ENCODE measurements at regions not wholly inside any gene's neighbourhood (a gene's known extent, or its start where the extent isn't known, plus 50 kb on each side); places are given as distances from the start of the nearest gene placed in this dataset.

DNA sequence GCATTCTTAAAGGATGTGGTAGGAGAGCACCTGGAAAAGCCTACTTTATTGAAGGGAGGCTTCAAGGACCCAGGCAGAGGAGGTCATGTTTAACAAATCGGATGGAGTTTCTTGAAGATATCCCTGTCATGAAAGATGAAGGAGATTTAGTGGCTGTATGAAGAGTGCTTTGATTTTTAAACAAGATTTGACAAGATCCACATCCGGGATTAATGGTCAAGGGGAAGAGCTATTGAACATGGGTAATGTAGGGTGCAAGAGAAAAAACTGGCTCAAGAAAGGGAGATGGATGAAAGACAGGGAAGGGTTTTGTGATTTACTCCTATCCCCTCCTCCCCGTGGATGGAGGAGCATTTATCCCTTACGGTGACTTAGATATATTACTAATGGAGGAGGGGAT, 113.1 kb upstream of the OSR1 start:
- DNase-seq (ENCODE audit: extremely low spot score), result no peak
- no peak for TF ChIP-seq L3MBTL2 (conservative IDR thresholded peaks at IDR 0.05)
- no peak for TF ChIP-seq BHLHE40 (IDR thresholded peaks at IDR 0.05; ENCODE audit: borderline replicate concordance)
- TF ChIP-seq PKNOX1 (IDR thresholded peaks at IDR 0.05), result no peak
- no peak for TF ChIP-seq CTBP1 (IDR thresholded peaks at IDR 0.05; ENCODE audit: borderline replicate concordance)
- TF ChIP-seq ARNT (IDR thresholded peaks at IDR 0.05), result no peak
- TF ChIP-seq FOXA1 (IDR thresholded peaks at IDR 0.05), result no peak
- TF ChIP-seq ZNF384 (IDR thresholded peaks at IDR 0.05), result no peak
- no peak for TF ChIP-seq NFRKB (IDR thresholded peaks at IDR 0.05)
- no peak for TF ChIP-seq SUZ12 (IDR thresholded peaks at IDR 0.05)
- no peak for TF ChIP-seq HDGF (IDR thresholded peaks at IDR 0.05; ENCODE audit: borderline replicate concordance)
- no peak for TF ChIP-seq FOXM1 (IDR thresholded peaks at IDR 0.05; ENCODE audit: borderline replicate concordance)
- TF ChIP-seq LEF1 (IDR thresholded peaks at IDR 0.05; ENCODE audit: borderline replicate concordance), result no peak
- no peak for TF ChIP-seq FOXK2 (IDR thresholded peaks at IDR 0.05)
- TF ChIP-seq SP1 (IDR thresholded peaks at IDR 0.05), result no peak
- POLR2A ChIA-PET, result no interaction called here
- CTCF ChIA-PET, result no interaction called here

DNA sequence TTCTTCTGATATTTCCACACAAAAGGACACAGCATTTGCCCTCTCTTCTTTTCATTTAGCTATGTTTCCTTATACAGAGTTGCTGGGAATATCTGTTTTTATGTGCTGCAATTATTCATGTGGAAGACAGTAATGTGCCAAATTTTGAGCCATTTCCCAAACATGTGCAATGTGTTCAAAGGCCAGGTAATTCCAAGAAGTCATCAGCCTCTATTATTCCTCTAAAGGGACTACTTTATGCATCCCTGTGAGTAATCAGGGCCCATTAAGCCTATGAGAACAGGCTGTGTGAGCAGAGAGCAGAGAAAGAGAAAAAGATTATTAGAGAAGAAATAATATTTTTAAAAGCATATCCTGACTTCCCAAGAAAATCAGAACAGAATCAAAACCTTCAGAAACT, 107.6 kb upstream of the OSR1 start:
- POLR2A ChIA-PET, result no interaction called here

DNA sequence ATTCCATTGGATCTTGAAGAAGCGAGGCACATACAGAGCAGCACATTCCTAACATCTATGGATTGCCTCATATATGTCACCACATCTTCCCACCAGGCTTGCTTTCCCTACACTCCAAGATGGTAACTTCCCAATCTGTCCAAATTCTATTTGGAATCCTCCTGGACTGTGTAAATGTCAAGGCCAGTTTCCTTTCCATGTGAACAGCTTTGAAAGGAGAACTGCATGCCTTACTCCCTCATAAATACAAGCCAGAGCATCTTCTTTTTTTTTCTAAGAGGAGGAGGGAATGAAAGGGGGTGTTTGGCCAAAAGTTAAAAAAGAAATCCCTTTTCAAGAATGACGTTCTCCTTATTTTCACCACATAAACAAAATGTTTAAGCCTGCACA, 103.8 kb upstream of the OSR1 start:
- ChIA-PET POLR2A (no interaction called here), CTCF (no interaction called here)
- no peak for DNase-seq (ENCODE audit: extremely low spot score)
- TF ChIP-seq FOXA1 (IDR thresholded peaks at IDR 0.05) (no peak), FOXM1 (IDR thresholded peaks at IDR 0.05; ENCODE audit: borderline replicate concordance) (no peak), ZNF384 (IDR thresholded peaks at IDR 0.05) (no peak), BHLHE40 (IDR thresholded peaks at IDR 0.05; ENCODE audit: borderline replicate concordance) (no peak), LEF1 (IDR thresholded peaks at IDR 0.05; ENCODE audit: borderline replicate concordance) (no peak), HDGF (IDR thresholded peaks at IDR 0.05; ENCODE audit: borderline replicate concordance) (no peak)

More for the DNA sequence above, 107.6 kb upstream of the OSR1 start:
- CTCF ChIA-PET, result no interaction called here
- DNase-seq (ENCODE audit: extremely low spot score), result no peak
- TF ChIP-seq ZNF384 (IDR thresholded peaks at IDR 0.05), result no peak
- no peak for TF ChIP-seq SUZ12 (IDR thresholded peaks at IDR 0.05)
- TF ChIP-seq L3MBTL2 (conservative IDR thresholded peaks at IDR 0.05), result no peak
- no peak for TF ChIP-seq CTBP1 (IDR thresholded peaks at IDR 0.05; ENCODE audit: borderline replicate concordance)
- no peak for TF ChIP-seq LEF1 (IDR thresholded peaks at IDR 0.05; ENCODE audit: borderline replicate concordance)
- TF ChIP-seq TARDBP (IDR thresholded peaks at IDR 0.05), result no peak
- TF ChIP-seq FOXM1 (IDR thresholded peaks at IDR 0.05; ENCODE audit: borderline replicate concordance), result no peak
- TF ChIP-seq FOXK2 (IDR thresholded peaks at IDR 0.05), result no peak
- TF ChIP-seq ELF4 (IDR thresholded peaks at IDR 0.05), result no peak
- TF ChIP-seq HDGF (IDR thresholded peaks at IDR 0.05; ENCODE audit: borderline replicate concordance), result no peak
- TF ChIP-seq PKNOX1 (IDR thresholded peaks at IDR 0.05), result no peak
- no peak for TF ChIP-seq NFRKB (IDR thresholded peaks at IDR 0.05)

- POLR2A ChIA-PET, result no interaction called here
- no peak for TF ChIP-seq ELF4 (IDR thresholded peaks at IDR 0.05)
- DNase-seq (ENCODE audit: extremely low spot score), result no peak
- CTCF ChIA-PET, result no interaction called here
These were observed 103.3 kb upstream of the OSR1 start for GRCh38 chr2:19461504-19462255.

- POLR2A ChIA-PET, result no interaction called here
- CTCF ChIA-PET, result no interaction called here
- DNase-seq (ENCODE audit: extremely low spot score), result no peak
- TF ChIP-seq ARNT (IDR thresholded peaks at IDR 0.05) (no peak), NFRKB (IDR thresholded peaks at IDR 0.05) (no peak), TARDBP (IDR thresholded peaks at IDR 0.05) (no peak), FOXK2 (IDR thresholded peaks at IDR 0.05) (no peak), CTBP1 (IDR thresholded peaks at IDR 0.05; ENCODE audit: borderline replicate concordance) (no peak), PKNOX1 (IDR thresholded peaks at IDR 0.05) (no peak), L3MBTL2 (conservative IDR thresholded peaks at IDR 0.05) (no peak), SUZ12 (IDR thresholded peaks at IDR 0.05) (no peak), FOXA1 (IDR thresholded peaks at IDR 0.05) (no peak), HDGF (IDR thresholded peaks at IDR 0.05; ENCODE audit: borderline replicate concordance) (no peak), LEF1 (IDR thresholded peaks at IDR 0.05; ENCODE audit: borderline replicate concordance) (no peak), ZNF384 (IDR thresholded peaks at IDR 0.05) (no peak), FOXM1 (IDR thresholded peaks at IDR 0.05; ENCODE audit: borderline replicate concordance) (no peak), ELF4 (IDR thresholded peaks at IDR 0.05) (no peak), SP1 (IDR thresholded peaks at IDR 0.05) (no peak), BHLHE40 (IDR thresholded peaks at IDR 0.05; ENCODE audit: borderline replicate concordance) (no peak)
These were observed 102.3 kb upstream of the OSR1 start for GRCh38 chr2:19460761-19461160.

DNA sequence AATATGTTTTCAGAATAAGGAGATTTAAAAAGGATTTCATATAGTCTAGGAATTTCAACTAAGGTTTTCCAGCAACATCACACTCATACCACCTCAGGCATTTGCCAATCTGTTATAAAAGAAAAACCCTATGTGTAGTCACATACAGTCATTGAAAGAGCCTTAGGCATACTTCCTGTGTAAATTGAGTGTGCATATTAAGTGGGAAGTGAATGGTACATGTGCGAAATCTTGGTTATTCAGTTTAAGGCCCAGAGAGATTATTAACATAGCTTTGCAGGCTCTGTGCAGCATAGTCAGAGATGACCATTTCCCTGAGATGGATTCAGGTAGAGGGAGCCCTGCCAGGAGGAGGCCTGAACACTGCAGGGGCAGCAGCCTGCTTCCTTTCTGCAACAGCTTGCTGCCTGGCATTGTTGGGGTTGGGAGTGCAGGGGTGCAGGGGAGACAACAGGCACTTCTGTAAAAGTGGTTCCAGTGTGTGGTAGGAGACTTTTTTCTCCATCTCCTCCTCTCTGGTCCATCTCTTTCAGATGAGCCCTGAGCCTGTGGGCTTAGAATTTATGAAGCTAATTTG, 100.1 kb upstream of the OSR1 start:
- TF ChIP-seq PKNOX1 (IDR thresholded peaks at IDR 0.05) (no peak), ZNF384 (IDR thresholded peaks at IDR 0.05) (no peak), ELF4 (IDR thresholded peaks at IDR 0.05) (no peak), NFRKB (IDR thresholded peaks at IDR 0.05) (no peak), TARDBP (IDR thresholded peaks at IDR 0.05) (no peak), SUZ12 (IDR thresholded peaks at IDR 0.05) (no peak), FOXK2 (IDR thresholded peaks at IDR 0.05) (no peak), FOXM1 (IDR thresholded peaks at IDR 0.05; ENCODE audit: borderline replicate concordance) (no peak), L3MBTL2 (conservative IDR thresholded peaks at IDR 0.05) (no peak), SP1 (IDR thresholded peaks at IDR 0.05) (no peak), LEF1 (IDR thresholded peaks at IDR 0.05; ENCODE audit: borderline replicate concordance) (no peak), FOXA1 (IDR thresholded peaks at IDR 0.05) (no peak), ARNT (IDR thresholded peaks at IDR 0.05) (no peak), HDGF (IDR thresholded peaks at IDR 0.05; ENCODE audit: borderline replicate concordance) (no peak)
- no peak for DNase-seq (ENCODE audit: extremely low spot score)
- POLR2A ChIA-PET, result no interaction called here
- CTCF ChIA-PET, result interaction anchor here (0.9 kb wide), 1 partner anchor 470 kb away, joined by 3 read pairs; no protein-coding TSS in a partner anchor
